GM12891 (cell line): ENCODE measurements at regions not wholly inside any gene's neighbourhood (a gene's known extent, or its start where the extent isn't known, plus 50 kb on each side); places are given as distances from the start of the nearest gene placed in this dataset.

Experiments
- PAX5 ChIP-seq: IDR thresholded peaks from 2 replicates; pipeline ENCODE4 v1.6.1; 2011; ENCODE audit warnings: low read length, moderate library complexity, mild to moderate bottlenecking; ENCODE audit not compliant: insufficient read depth, severe bottlenecking
- POLR2A ChIP-seq: IDR thresholded peaks from 2 replicates; pipeline ENCODE4 v1.6.1; 2011; ENCODE audit warnings: low read depth, low read length, control low read depth
- POLR2AphosphoS5 ChIP-seq: IDR thresholded peaks from 2 replicates; pipeline ENCODE4 v1.6.1; 2011; ENCODE audit warnings: low read depth, low read length, control low read depth
- SPI1 ChIP-seq: IDR thresholded peaks from 2 replicates; pipeline ENCODE4 v1.6.1; 2011; ENCODE audit warnings: low read depth, low read length, control low read depth

DNA sequence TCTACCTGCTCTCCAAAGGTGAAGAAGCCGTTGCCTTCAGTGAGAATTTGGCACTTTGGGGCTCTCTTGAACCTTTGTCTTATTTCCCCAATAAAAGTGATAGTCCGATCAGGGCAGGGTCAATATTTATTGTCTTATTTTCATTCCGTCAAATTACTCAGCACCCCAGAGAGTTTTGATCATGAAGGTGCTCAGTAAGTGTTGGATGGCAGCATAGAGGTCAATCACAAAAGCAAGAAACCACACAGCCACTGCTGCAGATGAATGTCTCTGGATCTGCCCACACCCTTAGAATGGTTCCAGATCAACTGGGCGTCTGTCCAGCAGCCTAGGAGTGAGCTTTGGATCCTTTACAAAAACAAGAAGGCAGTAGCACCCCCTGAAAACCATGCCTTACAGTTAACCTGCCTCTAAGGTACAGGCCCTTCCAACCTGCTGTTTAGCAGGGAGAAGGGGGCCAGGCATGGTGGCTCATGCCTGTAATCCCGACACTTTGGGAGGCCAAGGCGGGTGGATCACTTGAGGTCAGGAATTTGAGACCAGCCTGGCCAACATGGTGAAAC is 97.3 kb downstream of the PSMG1 start:
- TF ChIP-seq SPI1 (no peak), POLR2A (no peak), POLR2AphosphoS5 (no peak), PAX5 (no peak)
